ENCODE measurements at regions not wholly inside any gene's neighbourhood (a gene's known extent, or its start where the extent isn't known, plus 50 kb on each side); places are given as distances from the start of the nearest gene placed in this dataset.
A peak's percentile ranks its signal among the peaks of the same experiment; 100 is the strongest.

DNA sequence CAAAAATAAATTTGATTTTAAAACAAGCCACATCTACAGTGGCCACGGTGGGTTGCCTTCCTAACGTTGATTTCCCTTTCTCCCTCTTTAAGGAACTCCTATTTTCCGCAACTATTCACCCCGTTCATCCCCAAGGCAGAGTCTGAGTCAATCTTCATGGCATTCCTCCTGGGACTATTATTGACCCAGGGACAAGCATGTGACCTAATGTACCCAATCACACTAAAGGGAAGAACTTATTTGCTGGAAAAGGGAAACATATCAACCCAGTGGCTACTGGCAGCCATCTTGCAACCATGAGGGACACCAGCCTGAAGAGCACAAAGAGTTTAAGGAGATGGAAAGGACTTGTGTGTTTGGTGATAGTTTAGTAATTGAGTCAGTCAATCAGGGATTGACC lies 55.4 kb upstream of the ARHGEF3 start:
- DNase-seq (ENCODE audit: low read depth): no peak
- no peak overlapping the region for H3K4me3 ChIP-seq (ENCODE audit: low read depth, low read length)
- TF ChIP-seq, protein P1, sequence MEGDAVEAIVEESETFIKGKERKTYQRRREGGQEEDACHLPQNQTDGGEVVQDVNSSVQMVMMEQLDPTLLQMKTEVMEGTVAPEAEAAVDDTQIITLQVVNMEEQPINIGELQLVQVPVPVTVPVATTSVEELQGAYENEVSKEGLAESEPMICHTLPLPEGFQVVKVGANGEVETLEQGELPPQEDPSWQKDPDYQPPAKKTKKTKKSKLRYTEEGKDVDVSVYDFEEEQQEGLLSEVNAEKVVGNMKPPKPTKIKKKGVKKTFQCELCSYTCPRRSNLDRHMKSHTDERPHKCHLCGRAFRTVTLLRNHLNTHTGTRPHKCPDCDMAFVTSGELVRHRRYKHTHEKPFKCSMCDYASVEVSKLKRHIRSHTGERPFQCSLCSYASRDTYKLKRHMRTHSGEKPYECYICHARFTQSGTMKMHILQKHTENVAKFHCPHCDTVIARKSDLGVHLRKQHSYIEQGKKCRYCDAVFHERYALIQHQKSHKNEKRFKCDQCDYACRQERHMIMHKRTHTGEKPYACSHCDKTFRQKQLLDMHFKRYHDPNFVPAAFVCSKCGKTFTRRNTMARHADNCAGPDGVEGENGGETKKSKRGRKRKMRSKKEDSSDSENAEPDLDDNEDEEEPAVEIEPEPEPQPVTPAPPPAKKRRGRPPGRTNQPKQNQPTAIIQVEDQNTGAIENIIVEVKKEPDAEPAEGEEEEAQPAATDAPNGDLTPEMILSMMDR (IDR thresholded peaks at IDR 0.05; ENCODE audit: low read depth, low read length): no peak
- TF ChIP-seq MYC (IDR thresholded peaks at IDR 0.05; ENCODE audit: low read depth, low read length) (no peak), POLR2A (IDR thresholded peaks at IDR 0.05; ENCODE audit: extremely low read depth, insufficient read length) (no peak)
- TF ChIP-seq, protein P2, sequence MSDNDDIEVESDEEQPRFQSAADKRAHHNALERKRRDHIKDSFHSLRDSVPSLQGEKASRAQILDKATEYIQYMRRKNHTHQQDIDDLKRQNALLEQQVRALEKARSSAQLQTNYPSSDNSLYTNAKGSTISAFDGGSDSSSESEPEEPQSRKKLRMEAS (IDR thresholded peaks at IDR 0.05; ENCODE audit: low read depth, low read length): no peak

DNA sequence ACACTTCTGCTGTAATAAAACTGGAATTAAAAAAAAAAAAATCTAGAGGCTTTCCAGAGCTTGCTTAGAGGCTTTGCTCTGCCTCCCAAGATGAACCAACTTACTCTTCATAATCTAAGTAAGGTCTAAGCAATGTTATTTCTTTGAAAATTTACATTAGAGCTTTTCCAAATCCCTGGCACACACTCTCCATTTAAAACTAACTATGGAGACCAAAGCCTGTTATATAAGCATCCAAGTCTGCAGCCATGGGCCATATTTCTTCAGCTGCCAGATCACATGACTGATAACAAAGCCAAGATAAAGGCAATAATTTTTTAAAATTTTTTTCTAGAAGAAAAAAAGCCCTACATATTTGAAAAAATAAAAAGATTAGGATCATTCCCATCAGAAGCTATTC lies 55.0 kb upstream of the ARHGEF3 start:
- no peak for DNase-seq (ENCODE audit: low read depth)
- H3K4me3 ChIP-seq (ENCODE audit: low read depth, low read length): no peak overlapping the region
- TF ChIP-seq POLR2A (IDR thresholded peaks at IDR 0.05; ENCODE audit: extremely low read depth, insufficient read length): no peak
- TF ChIP-seq, protein P1 (IDR thresholded peaks at IDR 0.05; ENCODE audit: low read depth, low read length): no peak
- TF ChIP-seq MYC (IDR thresholded peaks at IDR 0.05; ENCODE audit: low read depth, low read length): no peak
- TF ChIP-seq, protein P2 (IDR thresholded peaks at IDR 0.05; ENCODE audit: low read depth, low read length): no peak

DNA sequence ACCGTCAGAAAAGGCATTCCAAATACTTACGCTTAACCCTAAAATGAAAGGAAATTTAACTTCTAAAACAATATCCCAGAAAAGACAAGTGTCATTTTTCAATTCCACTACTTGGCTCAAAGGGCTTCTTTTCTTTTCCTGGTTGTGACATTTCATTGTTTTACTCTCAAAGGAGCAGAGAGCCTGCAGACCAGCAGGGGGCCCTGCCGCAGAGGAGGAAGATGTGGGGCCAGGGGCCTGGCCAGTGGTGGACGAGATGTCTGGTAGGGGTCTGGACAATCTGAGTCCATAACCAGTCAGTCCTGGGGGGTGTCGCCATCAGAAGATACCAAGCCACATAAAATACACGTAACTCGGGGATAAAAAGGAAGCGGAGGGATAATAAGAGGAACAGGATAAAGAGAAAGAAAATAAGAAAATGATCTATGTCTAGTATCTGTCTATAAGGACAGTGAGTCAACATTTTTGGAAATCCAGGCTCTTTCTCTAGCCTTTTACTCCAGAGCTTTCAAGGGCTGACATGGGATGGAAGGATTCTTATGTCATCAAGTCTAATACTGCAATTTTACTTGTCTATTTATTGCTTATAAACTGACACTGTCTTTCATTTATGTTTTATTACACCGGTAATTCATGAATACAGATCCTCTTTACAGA lies 54.2 kb upstream of the ARHGEF3 start:
- TF ChIP-seq POLR2A (IDR thresholded peaks at IDR 0.05; ENCODE audit: extremely low read depth, insufficient read length) (no peak), MYC (IDR thresholded peaks at IDR 0.05; ENCODE audit: low read depth, low read length) (no peak)
- TF ChIP-seq, protein P2 (IDR thresholded peaks at IDR 0.05; ENCODE audit: low read depth, low read length): no peak
- TF ChIP-seq, protein P1 (IDR thresholded peaks at IDR 0.05; ENCODE audit: low read depth, low read length): peak; percentile 82
- DNase-seq (ENCODE audit: low read depth): peak; percentile 45

DNA sequence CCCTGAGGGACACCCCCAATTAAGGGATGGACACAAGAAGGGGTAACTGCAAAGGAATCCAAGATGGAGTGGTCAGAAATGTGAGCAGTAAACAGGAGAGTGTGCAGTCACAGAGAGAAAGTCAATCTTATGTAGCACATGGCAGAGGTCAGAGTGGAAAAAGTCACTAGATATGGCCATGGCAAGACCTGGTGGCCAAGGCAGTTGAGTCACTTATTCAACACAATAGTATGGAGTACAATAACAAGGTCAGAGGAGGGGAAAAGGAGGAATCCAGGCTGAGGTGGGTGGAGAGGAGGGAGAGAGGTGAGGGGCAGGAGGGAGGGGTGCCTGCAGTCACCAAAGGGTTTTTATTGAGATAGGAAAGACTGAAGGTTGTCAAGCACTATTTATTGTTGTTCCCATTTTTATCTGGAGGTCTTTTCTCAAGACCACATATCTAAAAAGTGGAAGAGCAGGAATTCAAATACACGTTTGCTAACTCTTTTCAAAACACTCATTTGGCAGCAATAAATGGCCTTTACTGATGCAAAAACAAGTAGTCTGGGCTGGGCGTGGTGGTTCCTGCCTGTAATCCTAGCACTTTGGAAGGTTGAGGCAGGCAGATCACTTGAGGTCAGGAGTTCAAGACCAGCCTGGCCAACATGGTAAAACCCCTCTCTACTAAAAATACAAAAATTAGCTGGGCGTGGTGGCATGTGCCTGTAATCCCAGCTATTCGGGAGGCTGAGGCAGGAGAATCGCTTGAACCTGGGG lies 53.3 kb upstream of the ARHGEF3 start:
- no peak for TF ChIP-seq POLR2A (IDR thresholded peaks at IDR 0.05; ENCODE audit: extremely low read depth, insufficient read length)
- TF ChIP-seq MYC (IDR thresholded peaks at IDR 0.05; ENCODE audit: low read depth, low read length): no peak
- TF ChIP-seq, protein P1 (IDR thresholded peaks at IDR 0.05; ENCODE audit: low read depth, low read length): no peak
- TF ChIP-seq, protein P2 (IDR thresholded peaks at IDR 0.05; ENCODE audit: low read depth, low read length): no peak
- no peak for DNase-seq (ENCODE audit: low read depth)
- no peak overlapping the region for H3K4me3 ChIP-seq (ENCODE audit: low read depth, low read length)

More for the DNA sequence above, 54.2 kb upstream of the ARHGEF3 start:
- no peak overlapping the region for H3K4me3 ChIP-seq (ENCODE audit: low read depth, low read length)

DNA sequence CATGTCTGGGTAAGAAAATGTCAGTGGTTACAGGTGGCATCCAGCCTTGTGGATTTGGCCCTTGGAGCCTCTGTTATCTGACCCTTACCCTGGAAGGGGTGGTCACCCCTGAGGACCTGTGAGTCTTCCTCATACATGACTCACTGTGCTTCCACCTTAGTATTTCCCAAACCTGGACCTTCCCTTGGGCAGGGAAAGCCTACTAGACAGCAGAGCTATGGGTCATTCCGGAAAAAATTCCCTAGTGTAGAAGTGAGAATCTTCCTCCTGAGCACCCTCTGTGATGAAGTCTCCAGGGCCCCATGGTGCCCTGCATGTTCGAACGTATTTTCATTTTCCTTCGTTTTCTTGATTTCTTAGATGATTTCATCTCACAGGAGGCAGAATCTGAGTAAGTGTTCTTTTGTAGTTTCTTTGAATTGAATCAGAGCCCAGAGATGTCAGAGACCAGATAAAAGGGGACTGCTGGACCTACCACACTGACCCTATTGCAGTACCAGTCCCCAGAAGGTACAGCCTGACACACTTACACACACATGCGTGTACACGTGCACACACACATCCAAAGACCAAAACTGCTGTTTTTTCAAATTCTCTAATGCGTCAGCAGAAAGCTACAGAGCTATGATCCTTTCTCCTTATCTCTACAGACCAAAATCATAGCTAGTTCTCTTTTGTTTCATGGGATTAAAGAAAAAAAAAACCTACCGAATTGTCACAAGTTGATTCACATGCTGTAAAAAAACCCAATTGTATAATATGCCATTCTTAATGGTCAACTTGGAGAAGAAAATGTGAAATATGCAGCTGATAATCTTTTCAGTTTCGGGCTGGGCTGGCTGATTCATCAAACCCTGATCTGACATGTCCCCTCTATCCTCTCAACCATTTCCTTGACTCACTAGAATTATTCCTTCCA lies 50.5 kb upstream of the ARHGEF3 start:
- no peak overlapping the region for H3K4me3 ChIP-seq (ENCODE audit: low read depth, low read length)
- no peak for DNase-seq (ENCODE audit: low read depth)
- TF ChIP-seq MYC (IDR thresholded peaks at IDR 0.05; ENCODE audit: low read depth, low read length): no peak
- TF ChIP-seq, protein P1 (IDR thresholded peaks at IDR 0.05; ENCODE audit: low read depth, low read length): no peak
- TF ChIP-seq, protein P2 (IDR thresholded peaks at IDR 0.05; ENCODE audit: low read depth, low read length): no peak
- no peak for TF ChIP-seq POLR2A (IDR thresholded peaks at IDR 0.05; ENCODE audit: extremely low read depth, insufficient read length)

Measured in NB4 (cell line).